ENCODE measurements at regions not wholly inside any gene's neighbourhood (a gene's known extent, or its start where the extent isn't known, plus 50 kb on each side); places are given as distances from the start of the nearest gene placed in this dataset.

DNA sequence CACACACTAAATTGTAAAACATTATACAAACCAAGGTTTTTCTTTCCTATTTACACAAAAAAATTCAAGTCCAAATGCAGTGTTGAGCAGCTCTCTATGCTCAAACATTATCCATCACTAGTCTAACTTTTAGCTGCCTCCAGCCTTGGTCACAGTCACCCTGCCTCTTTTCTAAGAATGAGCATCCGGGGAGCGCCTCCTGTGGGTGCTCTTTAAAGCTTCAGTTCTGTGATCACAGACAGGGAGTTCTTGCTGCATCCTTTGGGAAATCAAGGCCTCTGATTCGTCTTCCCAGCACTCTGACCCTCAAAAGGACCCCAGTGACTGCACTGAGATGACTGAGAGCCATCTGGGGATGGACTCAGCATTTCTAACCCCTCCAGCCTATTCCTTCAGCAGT lies 289.6 kb downstream of the SEC61B start:
- Mint-ChIP-seq H3K36me3 (no peaks in the 10 kb centered on the region), H3K4me1 (peaks cover 18% of the 10 kb centered on the region), H3K27me3 (ENCODE audit: low read depth) (no peaks in the 10 kb centered on the region), H3K9me3 (no peaks in the 10 kb centered on the region), H3K4me3 (no peak overlapping the region), H3K27ac (no peak overlapping the region)
- peak; percentile 25 for DNase-seq (ENCODE audit: low spot score)
- CTCF ChIA-PET: interaction anchor here (0.9 kb wide), 1 partner anchor 23 kb away, joined by 3 read pairs; no protein-coding TSS in a partner anchor
- ATAC-seq: peak; percentile 69
- POLR2A ChIA-PET: no interaction called here
- TF ChIP-seq ZNF232 (CRISPR knock-in tag; IDR thresholded peaks at IDR 0.05): no peak
- TF ChIP-seq JAZF1 (CRISPR knock-in tag; IDR thresholded peaks at IDR 0.05): no peak
- TF ChIP-seq RELA (CRISPR knock-in tag; IDR thresholded peaks at IDR 0.05; ENCODE audit: borderline replicate concordance): no peak
- TF ChIP-seq SP1 (CRISPR knock-in tag; conservative IDR thresholded peaks at IDR 0.05): no peak
- TF ChIP-seq NR1H2 (CRISPR knock-in tag; IDR thresholded peaks at IDR 0.05): no peak
- TF ChIP-seq ETV6 (CRISPR knock-in tag; IDR thresholded peaks at IDR 0.05): no peak
- TF ChIP-seq TCF7 (CRISPR knock-in tag; IDR thresholded peaks at IDR 0.05; ENCODE audit: low read depth): no peak

DNA sequence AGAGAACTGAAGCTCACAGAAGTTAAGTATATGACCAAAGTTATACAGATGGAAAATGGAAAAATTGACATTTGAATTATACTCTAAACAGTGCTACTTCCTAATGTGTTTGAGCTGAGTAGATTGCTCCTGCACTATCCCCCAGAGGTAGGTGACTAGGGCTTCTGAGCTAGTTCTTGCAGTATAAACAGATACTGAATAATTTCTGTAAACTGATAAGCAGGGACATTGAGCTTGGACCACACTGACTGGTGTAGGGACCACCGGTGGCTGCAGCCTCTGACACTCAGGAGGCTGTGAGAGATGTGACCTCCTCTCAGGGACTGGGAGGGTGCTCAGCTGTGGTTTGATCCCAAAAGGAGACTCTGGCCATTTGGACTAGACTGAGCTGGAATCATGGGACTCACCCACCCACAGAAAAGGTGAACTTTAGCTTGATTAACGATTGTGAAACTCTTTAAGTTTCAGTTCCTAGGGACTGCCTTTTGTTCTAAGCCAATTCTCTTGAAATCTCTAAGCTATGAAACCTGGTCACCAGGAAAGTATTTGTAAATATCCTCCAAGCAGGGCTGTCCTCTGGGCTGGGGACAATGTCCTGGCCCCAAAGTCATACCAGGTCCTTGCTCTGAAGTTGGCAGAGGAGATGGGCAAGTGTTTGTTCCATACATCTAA lies 291.5 kb downstream of the SEC61B start:
- peaks cover 18% of the 10 kb centered on the region for H3K4me1 Mint-ChIP-seq
- ATAC-seq (no peak), DNase-seq (ENCODE audit: low spot score) (no peak)
- no peaks in the 10 kb centered on the region for H3K9me3 Mint-ChIP-seq
- H3K27ac Mint-ChIP-seq: no peak overlapping the region
- ChIA-PET CTCF (no interaction called here), POLR2A (no interaction called here)
- TF ChIP-seq, protein P1, sequence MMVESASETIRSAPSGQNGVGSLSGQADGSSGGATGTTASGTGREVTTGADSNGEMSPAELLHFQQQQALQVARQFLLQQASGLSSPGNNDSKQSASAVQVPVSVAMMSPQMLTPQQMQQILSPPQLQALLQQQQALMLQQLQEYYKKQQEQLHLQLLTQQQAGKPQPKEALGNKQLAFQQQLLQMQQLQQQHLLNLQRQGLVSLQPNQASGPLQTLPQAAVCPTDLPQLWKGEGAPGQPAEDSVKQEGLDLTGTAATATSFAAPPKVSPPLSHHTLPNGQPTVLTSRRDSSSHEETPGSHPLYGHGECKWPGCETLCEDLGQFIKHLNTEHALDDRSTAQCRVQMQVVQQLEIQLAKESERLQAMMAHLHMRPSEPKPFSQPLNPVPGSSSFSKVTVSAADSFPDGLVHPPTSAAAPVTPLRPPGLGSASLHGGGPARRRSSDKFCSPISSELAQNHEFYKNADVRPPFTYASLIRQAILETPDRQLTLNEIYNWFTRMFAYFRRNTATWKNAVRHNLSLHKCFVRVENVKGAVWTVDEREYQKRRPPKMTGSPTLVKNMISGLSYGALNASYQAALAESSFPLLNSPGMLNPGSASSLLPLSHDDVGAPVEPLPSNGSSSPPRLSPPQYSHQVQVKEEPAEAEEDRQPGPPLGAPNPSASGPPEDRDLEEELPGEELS (CRISPR knock-in tag; IDR thresholded peaks at IDR 0.05): no peak
- no peaks in the 10 kb centered on the region for H3K27me3 Mint-ChIP-seq (ENCODE audit: low read depth)
- no peak overlapping the region for H3K4me3 Mint-ChIP-seq
- H3K36me3 Mint-ChIP-seq: no peaks in the 10 kb centered on the region

DNA sequence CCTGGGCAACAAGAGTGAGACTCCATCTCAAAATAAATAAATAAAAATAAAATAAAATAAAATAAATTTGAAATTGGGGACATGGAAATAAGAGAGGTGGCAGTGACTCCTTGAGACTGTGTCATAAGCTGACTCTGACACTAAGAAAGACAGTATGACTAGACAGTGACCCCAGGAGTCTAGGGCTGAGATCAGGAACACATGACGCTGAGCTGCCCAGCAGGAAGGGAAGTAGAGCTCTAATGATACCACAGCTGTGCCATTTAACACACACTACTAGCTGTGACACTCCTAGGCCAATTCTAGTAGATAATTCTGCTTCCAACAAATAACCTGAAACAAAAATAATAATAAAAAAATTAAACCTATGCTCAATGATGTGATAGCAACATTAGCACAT lies 293.0 kb downstream of the SEC61B start:
- CTCF ChIA-PET: no interaction called here
- H3K4me3 Mint-ChIP-seq: no peak overlapping the region
- ATAC-seq: no peak
- no peaks in the 10 kb centered on the region for H3K27me3 Mint-ChIP-seq (ENCODE audit: low read depth)
- H3K9me3 Mint-ChIP-seq: no peaks in the 10 kb centered on the region
- no peak for DNase-seq (ENCODE audit: low spot score)
- H3K4me1 Mint-ChIP-seq: peaks cover 7% of the 10 kb centered on the region
- no peak overlapping the region for H3K27ac Mint-ChIP-seq
- no peaks in the 10 kb centered on the region for H3K36me3 Mint-ChIP-seq
- POLR2A ChIA-PET: no interaction called here
- TF ChIP-seq ZNF263 (CRISPR knock-in tag; IDR thresholded peaks at IDR 0.05; ENCODE audit: low read depth) (no peak), EMX1 (CRISPR knock-in tag; IDR thresholded peaks at IDR 0.05) (no peak), IRF2 (CRISPR knock-in tag; IDR thresholded peaks at IDR 0.05; ENCODE audit: borderline replicate concordance, low read depth) (no peak), NFATC4 (CRISPR knock-in tag; IDR thresholded peaks at IDR 0.05) (no peak), FOXK1 (CRISPR knock-in tag; IDR thresholded peaks at IDR 0.05) (no peak), FOXP1 (CRISPR knock-in tag; IDR thresholded peaks at IDR 0.05; ENCODE audit: borderline replicate concordance) (no peak), JAZF1 (CRISPR knock-in tag; IDR thresholded peaks at IDR 0.05) (no peak)
- TF ChIP-seq, protein P2, sequence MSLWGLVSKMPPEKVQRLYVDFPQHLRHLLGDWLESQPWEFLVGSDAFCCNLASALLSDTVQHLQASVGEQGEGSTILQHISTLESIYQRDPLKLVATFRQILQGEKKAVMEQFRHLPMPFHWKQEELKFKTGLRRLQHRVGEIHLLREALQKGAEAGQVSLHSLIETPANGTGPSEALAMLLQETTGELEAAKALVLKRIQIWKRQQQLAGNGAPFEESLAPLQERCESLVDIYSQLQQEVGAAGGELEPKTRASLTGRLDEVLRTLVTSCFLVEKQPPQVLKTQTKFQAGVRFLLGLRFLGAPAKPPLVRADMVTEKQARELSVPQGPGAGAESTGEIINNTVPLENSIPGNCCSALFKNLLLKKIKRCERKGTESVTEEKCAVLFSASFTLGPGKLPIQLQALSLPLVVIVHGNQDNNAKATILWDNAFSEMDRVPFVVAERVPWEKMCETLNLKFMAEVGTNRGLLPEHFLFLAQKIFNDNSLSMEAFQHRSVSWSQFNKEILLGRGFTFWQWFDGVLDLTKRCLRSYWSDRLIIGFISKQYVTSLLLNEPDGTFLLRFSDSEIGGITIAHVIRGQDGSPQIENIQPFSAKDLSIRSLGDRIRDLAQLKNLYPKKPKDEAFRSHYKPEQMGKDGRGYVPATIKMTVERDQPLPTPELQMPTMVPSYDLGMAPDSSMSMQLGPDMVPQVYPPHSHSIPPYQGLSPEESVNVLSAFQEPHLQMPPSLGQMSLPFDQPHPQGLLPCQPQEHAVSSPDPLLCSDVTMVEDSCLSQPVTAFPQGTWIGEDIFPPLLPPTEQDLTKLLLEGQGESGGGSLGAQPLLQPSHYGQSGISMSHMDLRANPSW (CRISPR knock-in tag; conservative IDR thresholded peaks at IDR 0.05; ENCODE audit: low read depth): no peak
- TF ChIP-seq, protein P3, sequence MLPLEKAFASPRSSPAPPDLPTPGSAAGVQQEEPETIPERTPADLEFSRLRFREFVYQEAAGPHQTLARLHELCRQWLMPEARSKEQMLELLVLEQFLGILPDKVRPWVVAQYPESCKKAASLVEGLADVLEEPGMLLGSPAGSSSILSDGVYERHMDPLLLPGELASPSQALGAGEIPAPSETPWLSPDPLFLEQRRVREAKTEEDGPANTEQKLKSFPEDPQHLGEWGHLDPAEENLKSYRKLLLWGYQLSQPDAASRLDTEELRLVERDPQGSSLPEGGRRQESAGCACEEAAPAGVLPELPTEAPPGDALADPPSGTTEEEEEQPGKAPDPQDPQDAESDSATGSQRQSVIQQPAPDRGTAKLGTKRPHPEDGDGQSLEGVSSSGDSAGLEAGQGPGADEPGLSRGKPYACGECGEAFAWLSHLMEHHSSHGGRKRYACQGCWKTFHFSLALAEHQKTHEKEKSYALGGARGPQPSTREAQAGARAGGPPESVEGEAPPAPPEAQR (CRISPR knock-in tag; IDR thresholded peaks at IDR 0.05): no peak
- TF ChIP-seq, protein P4, sequence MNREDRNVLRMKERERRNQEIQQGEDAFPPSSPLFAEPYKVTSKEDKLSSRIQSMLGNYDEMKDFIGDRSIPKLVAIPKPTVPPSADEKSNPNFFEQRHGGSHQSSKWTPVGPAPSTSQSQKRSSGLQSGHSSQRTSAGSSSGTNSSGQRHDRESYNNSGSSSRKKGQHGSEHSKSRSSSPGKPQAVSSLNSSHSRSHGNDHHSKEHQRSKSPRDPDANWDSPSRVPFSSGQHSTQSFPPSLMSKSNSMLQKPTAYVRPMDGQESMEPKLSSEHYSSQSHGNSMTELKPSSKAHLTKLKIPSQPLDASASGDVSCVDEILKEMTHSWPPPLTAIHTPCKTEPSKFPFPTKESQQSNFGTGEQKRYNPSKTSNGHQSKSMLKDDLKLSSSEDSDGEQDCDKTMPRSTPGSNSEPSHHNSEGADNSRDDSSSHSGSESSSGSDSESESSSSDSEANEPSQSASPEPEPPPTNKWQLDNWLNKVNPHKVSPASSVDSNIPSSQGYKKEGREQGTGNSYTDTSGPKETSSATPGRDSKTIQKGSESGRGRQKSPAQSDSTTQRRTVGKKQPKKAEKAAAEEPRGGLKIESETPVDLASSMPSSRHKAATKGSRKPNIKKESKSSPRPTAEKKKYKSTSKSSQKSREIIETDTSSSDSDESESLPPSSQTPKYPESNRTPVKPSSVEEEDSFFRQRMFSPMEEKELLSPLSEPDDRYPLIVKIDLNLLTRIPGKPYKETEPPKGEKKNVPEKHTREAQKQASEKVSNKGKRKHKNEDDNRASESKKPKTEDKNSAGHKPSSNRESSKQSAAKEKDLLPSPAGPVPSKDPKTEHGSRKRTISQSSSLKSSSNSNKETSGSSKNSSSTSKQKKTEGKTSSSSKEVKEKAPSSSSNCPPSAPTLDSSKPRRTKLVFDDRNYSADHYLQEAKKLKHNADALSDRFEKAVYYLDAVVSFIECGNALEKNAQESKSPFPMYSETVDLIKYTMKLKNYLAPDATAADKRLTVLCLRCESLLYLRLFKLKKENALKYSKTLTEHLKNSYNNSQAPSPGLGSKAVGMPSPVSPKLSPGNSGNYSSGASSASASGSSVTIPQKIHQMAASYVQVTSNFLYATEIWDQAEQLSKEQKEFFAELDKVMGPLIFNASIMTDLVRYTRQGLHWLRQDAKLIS (CRISPR knock-in tag; IDR thresholded peaks at IDR 0.05; ENCODE audit: borderline replicate concordance): no peak
- TF ChIP-seq, protein P5, sequence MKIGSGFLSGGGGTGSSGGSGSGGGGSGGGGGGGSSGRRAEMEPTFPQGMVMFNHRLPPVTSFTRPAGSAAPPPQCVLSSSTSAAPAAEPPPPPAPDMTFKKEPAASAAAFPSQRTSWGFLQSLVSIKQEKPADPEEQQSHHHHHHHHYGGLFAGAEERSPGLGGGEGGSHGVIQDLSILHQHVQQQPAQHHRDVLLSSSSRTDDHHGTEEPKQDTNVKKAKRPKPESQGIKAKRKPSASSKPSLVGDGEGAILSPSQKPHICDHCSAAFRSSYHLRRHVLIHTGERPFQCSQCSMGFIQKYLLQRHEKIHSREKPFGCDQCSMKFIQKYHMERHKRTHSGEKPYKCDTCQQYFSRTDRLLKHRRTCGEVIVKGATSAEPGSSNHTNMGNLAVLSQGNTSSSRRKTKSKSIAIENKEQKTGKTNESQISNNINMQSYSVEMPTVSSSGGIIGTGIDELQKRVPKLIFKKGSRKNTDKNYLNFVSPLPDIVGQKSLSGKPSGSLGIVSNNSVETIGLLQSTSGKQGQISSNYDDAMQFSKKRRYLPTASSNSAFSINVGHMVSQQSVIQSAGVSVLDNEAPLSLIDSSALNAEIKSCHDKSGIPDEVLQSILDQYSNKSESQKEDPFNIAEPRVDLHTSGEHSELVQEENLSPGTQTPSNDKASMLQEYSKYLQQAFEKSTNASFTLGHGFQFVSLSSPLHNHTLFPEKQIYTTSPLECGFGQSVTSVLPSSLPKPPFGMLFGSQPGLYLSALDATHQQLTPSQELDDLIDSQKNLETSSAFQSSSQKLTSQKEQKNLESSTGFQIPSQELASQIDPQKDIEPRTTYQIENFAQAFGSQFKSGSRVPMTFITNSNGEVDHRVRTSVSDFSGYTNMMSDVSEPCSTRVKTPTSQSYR (CRISPR knock-in tag; IDR thresholded peaks at IDR 0.05): no peak
- TF ChIP-seq, protein P6, sequence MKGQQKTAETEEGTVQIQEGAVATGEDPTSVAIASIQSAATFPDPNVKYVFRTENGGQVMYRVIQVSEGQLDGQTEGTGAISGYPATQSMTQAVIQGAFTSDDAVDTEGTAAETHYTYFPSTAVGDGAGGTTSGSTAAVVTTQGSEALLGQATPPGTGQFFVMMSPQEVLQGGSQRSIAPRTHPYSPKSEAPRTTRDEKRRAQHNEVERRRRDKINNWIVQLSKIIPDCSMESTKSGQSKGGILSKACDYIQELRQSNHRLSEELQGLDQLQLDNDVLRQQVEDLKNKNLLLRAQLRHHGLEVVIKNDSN (CRISPR knock-in tag; IDR thresholded peaks at IDR 0.05): no peak

Measured in WTC11 (cell line).